ENCODE measurements at regions not wholly inside any gene's neighbourhood (a gene's known extent, or its start where the extent isn't known, plus 50 kb on each side); places are given as distances from the start of the nearest gene placed in this dataset.

DNA sequence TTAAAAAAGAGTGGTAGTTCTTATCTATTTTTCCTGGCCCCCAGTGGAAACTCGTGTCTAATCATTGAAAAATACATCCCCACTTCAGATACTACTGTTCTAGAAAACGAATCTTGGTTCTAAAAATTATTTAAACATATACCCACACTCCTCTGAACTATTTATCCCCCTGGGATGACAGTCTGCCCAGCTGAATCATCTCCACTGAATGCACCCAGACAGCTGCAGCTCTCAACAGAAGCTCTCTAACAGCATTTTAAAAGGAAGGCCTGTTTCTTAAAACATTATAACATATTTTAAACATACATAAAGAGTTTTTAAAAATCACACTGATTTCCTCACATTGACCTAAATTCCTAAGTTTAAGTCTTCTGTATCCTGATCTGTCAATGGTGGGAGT is 544.6 kb upstream of the PHF14 start:
- H3K27ac ChIP-seq, result no peak overlapping the region
- intact Hi-C loops (cut with DNase I), result no loop called here
- no peaks in the 10 kb centered on the region for H3K4me1 ChIP-seq
- H3K27me3 ChIP-seq, result no peaks in the 10 kb centered on the region
- H3K9me3 ChIP-seq, result no peaks in the 10 kb centered on the region
- WGBS, 2 donors, result 18% methylated on average over 2 of the region's 2 CpGs
- no peak for DNase-seq
- no peak for TF ChIP-seq POLR2A (IDR thresholded peaks at IDR 0.05)
- TF ChIP-seq, protein P1, sequence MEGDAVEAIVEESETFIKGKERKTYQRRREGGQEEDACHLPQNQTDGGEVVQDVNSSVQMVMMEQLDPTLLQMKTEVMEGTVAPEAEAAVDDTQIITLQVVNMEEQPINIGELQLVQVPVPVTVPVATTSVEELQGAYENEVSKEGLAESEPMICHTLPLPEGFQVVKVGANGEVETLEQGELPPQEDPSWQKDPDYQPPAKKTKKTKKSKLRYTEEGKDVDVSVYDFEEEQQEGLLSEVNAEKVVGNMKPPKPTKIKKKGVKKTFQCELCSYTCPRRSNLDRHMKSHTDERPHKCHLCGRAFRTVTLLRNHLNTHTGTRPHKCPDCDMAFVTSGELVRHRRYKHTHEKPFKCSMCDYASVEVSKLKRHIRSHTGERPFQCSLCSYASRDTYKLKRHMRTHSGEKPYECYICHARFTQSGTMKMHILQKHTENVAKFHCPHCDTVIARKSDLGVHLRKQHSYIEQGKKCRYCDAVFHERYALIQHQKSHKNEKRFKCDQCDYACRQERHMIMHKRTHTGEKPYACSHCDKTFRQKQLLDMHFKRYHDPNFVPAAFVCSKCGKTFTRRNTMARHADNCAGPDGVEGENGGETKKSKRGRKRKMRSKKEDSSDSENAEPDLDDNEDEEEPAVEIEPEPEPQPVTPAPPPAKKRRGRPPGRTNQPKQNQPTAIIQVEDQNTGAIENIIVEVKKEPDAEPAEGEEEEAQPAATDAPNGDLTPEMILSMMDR (IDR thresholded peaks at IDR 0.05), result no peak
- no peaks in the 10 kb centered on the region for H3K36me3 ChIP-seq (replicated peaks in 1 of 2; ENCODE audit: insufficient read depth in 1 of 2, low read depth in 2 of 2)
- H3K4me3 ChIP-seq, result no peak overlapping the region
- ATAC-seq, result no peak

DNA sequence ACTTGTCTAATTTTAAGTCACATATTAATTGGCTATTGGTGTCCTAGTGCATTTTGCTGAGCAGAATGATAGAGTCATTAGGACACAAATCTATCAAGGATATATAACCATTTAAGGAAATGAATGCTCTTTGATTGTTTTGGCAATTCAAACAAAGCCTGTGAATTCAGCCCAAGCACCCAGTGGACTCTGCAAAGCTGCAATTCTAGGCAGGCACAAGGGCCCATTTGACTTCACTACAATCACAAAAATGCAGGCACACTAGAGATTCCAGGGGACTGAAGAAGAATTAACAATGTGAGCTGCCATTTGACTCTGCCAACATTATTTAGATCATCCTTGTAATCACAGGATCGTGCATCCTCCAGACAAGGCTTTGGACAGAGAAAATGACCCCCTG is 544.2 kb upstream of the PHF14 start:
- no peaks in the 10 kb centered on the region for H3K27me3 ChIP-seq
- TF ChIP-seq POLR2A (IDR thresholded peaks at IDR 0.05), result no peak
- TF ChIP-seq, protein P1 (IDR thresholded peaks at IDR 0.05), result no peak
- no peaks in the 10 kb centered on the region for H3K9me3 ChIP-seq
- WGBS, 2 donors, result 42 to 50% methylated on average over 1 of the region's 1 CpG
- intact Hi-C loops (cut with DNase I), result no loop called here
- H3K4me1 ChIP-seq, result no peaks in the 10 kb centered on the region
- H3K4me3 ChIP-seq, result no peak overlapping the region
- no peaks in the 10 kb centered on the region for H3K36me3 ChIP-seq (replicated peaks in 1 of 2; ENCODE audit: insufficient read depth in 1 of 2, low read depth in 2 of 2)
- no peak overlapping the region for H3K27ac ChIP-seq
- no peak for DNase-seq
- no peak for ATAC-seq

DNA sequence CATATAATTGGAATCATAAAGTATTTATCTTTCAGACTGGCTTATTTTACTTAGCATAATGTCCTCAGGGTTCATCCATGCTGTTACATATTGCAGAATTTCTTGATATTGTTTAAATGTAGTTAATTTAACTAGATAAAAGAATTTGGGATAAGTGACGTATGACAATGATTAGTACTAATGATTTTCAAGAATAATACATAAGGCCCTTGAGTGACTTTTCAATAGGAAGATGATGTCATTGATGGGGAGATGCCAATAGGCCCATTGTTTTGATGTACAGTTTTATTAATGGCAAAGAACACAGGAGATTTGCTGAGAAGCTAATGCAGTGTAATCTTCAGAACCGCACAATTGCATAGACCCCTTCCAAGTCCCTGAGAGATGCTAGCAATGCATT is 537.4 kb upstream of the PHF14 start:
- Histone ChIP-seq H3K4me1 (no peaks in the 10 kb centered on the region), H3K4me3 (no peak overlapping the region), H3K27ac (no peak overlapping the region), H3K36me3 (replicated peaks in 1 of 2; ENCODE audit: insufficient read depth in 1 of 2, low read depth in 2 of 2) (no peaks in the 10 kb centered on the region), H3K27me3 (no peaks in the 10 kb centered on the region), H3K9me3 (no peaks in the 10 kb centered on the region)
- WGBS, 2 donors, result 79 to 80% methylated on average over 2 of the region's 2 CpGs
- intact Hi-C loops (cut with DNase I), result no loop called here
- DNase-seq, result no peak
- TF ChIP-seq, protein P1 (IDR thresholded peaks at IDR 0.05), result no peak
- TF ChIP-seq POLR2A (IDR thresholded peaks at IDR 0.05), result no peak
- no peak for ATAC-seq

DNA sequence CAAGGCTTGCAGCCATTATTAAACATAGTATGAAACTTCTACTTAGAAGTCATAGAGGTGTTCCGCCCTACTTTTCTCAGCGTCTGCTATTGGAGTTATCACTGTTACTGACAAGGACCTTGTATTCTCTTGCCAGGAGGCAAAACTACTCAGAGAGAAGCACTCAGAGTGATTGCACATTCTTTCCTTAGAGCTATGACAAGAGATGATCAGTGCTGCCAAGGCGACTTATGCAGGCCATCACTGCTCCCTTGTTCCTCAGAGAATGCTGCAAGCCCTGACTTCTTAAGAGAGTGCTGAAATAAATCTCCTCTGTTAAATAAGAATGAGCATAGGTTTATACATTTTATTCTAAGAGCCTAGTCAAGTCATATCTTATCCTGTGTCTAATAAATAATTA is 534.6 kb upstream of the PHF14 start:
- Histone ChIP-seq H3K27ac (no peak overlapping the region), H3K9me3 (no peaks in the 10 kb centered on the region), H3K36me3 (replicated peaks in 1 of 2; ENCODE audit: insufficient read depth in 1 of 2, low read depth in 2 of 2) (no peaks in the 10 kb centered on the region), H3K27me3 (no peaks in the 10 kb centered on the region), H3K4me1 (no peaks in the 10 kb centered on the region), H3K4me3 (no peak overlapping the region)
- 68 to 74% methylated on average over 3 of the region's 3 CpGs for WGBS, 2 donors
- TF ChIP-seq, protein P1 (IDR thresholded peaks at IDR 0.05), result no peak
- TF ChIP-seq POLR2A (IDR thresholded peaks at IDR 0.05), result no peak
- DNase-seq (no peak), ATAC-seq (no peak)
- intact Hi-C loops (cut with DNase I), result no loop called here

DNA sequence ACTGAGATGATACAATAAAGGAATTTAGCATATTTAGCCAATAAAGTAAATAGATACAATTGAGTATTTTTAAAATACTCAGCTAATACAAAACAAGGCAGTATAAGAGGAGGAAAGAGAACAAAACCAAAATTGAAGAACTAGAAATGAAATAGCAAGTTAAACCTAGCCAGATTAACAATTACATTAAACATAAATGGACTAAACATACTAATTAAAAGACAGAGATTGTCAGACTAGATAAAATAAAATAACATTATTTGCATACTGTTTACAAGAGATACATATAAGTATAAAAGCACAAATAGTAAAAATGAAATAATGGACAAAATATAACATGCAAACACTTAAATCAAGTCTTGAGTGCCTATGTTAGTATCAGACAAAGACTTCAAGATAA is 517.7 kb upstream of the PHF14 start:
- ATAC-seq, result no peak
- no peak overlapping the region for H3K4me3 ChIP-seq
- TF ChIP-seq, protein P1 (IDR thresholded peaks at IDR 0.05), result no peak
- TF ChIP-seq POLR2A (IDR thresholded peaks at IDR 0.05), result no peak

More for the DNA sequence above, 517.7 kb upstream of the PHF14 start:
- no peak overlapping the region for H3K27ac ChIP-seq
- intact Hi-C loops (cut with DNase I), result no loop called here
- no peaks in the 10 kb centered on the region for H3K27me3 ChIP-seq
- H3K36me3 ChIP-seq (replicated peaks in 1 of 2; ENCODE audit: insufficient read depth in 1 of 2, low read depth in 2 of 2), result no peaks in the 10 kb centered on the region
- no peak for DNase-seq
- H3K4me1 ChIP-seq, result no peaks in the 10 kb centered on the region
- no peaks in the 10 kb centered on the region for H3K9me3 ChIP-seq
